TTC549 (cell line): ENCODE measurements at regions not wholly inside any gene's neighbourhood (a gene's known extent, or its start where the extent isn't known, plus 50 kb on each side); places are given as distances from the start of the nearest gene placed in this dataset.
"Not testable (repeated sequence)": the region's sequence is repeated elsewhere in the genome, so short reads cannot be mapped to it uniquely, and the experiment has no call there.

Source experiments
- FAIRE-seq: peaks from 2 replicates; lab custom pipeline; 2012; peaks lifted over from hg19 to GRCh38; lab: Jason Lieb, UNC

DNA sequence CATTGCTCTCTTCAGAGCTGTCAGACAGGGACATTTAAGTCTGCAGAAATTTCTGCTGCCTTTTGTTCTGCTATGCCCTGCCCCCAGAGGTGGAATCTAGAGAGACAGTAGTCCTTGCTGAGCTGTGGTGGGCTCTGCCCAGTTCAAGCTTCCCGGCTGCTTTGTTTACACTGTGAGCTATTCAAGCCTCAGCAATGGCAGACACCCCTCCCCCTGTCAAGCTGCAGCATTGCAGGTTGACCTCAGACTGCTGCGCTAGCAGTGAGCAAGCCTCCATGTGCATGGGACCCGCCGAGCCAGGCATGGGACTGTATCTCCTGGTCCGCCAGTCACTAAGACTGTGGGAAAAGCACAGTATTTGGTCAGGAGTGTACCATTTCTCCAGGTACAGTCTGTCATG is 53.6 kb upstream of the MAPK10 start:
- FAIRE-seq: not testable (repeated sequence)

DNA sequence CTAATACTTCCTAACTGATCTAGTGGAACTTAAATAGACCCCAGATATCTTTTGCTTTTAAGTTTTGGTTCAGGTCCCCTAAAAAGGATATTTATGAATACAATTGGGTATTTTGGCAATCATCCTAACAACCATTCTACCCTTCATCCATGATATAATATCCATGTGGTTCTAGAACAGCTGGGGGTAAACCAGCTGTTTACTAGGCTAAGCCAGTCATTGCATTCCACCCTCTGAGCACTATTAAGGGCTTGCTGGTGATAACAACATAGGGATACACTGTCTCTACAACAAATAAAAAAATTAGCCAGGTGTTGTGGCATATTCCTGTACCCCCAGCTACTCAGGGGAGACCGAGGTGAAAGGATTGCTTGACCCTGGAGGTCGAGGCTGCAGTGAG is 54.8 kb upstream of the MAPK10 start:
- no peak for FAIRE-seq

DNA sequence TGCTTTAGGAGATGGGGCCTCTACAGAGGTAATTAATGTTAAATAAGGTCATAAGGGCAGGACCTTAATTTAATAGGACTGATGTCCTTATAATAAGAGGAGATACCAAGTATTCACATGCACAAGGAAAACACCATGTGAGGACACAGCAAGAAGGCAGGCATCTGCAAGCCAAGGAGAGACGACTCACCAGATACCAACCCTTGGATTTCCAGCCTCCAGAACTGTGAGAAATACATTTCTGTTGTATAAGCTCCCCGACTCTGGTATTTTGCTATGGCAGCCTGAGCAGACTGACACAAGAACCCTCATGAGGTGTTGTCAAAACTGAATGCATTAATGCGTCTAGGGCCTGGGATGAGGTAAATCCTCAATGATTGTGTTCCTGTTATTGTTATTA is 56.2 kb upstream of the MAPK10 start:
- no peak for FAIRE-seq

DNA sequence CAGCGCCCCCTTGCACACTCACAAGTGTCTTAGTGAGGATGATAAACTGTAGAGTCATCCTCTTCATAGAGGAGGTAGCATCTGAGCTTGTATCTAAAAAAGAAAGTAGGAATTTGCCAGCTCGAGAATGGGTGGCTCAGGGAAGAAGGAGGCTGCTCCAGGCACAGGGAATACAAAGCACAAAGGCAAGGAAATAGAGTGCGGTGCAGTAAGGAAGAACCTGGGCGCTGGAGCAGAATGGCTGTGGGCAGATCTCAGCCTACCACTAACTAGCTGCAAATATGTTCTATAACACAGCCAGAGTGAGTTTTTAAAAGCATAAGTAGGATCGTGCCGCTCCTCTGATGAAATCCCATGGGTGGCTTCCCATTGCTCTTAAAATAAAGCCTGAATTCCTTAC is 61.6 kb upstream of the MAPK10 start:
- no peak for FAIRE-seq

DNA sequence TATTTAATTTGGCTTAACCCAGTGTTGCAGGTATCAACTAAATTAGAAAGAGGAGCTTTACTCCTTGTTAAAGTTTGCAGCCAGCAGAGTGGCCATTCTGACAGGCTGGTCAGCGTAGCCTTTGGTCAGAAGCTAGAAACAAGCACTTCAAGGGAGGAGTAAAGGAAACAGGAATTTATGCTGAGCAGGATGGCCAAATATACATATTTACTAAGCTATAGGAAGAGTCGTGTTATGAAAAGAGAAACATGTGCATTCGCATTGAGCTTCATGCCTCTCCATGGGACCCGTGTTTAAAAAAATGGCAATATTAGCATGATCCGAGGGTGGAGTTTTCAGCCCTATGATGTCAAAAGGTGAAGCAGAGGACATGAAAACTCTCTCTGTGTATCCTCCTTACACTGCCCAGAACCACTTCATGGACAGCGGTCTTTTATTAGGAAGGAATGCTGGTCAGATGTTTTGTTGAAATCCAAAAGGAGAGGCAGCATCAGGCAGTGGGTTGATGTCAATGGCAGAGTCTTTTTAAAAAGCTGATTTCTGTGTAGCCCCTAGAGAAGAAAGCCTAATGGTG is 71.8 kb upstream of the MAPK10 start:
- FAIRE-seq: no peak

DNA sequence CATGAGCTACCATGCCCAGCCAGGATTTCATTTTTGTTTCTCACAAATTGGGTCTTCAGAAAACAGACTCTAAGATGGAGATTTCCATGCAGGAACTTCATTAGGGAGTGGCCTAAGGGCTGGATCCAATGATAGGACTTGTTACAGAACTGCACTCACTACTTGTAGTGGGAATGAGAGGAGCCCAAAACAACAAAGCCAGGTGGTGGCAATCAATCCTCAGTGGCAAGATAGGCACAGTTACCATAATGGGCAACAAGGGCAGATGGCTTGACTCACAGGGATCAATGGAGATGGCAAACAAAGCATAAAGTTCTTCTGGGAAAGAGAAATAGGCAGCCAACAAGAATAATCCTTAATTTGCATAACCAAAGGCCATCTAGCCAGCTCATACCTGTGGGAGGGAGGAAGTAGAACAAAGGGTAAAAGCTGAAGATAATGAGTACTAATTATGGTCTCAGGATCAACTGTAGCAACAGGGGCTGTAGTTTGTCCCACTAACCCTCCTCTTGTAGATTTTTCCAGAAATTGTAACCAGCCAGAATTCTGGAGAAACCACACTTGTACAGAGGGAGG is 72.8 kb upstream of the MAPK10 start:
- no peak for FAIRE-seq

DNA sequence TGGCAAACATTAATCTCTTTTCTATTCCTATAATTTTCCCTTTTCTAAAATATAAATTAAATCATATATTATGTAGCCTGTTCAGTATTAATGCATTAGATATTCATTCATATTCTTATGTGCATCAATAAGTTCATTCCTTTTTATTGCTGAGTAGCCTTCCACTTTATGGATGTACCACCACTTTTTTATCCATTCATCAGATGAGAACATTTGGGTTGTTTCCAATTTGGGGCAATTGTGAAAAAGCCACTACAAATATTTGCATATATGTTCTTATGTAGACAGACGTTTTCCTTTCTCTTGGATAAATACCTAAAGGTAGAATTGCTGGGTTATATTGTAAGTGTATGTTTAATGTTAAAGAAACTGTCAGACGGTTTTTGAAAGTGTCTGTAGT is 79.4 kb upstream of the MAPK10 start:
- no peak for FAIRE-seq

DNA sequence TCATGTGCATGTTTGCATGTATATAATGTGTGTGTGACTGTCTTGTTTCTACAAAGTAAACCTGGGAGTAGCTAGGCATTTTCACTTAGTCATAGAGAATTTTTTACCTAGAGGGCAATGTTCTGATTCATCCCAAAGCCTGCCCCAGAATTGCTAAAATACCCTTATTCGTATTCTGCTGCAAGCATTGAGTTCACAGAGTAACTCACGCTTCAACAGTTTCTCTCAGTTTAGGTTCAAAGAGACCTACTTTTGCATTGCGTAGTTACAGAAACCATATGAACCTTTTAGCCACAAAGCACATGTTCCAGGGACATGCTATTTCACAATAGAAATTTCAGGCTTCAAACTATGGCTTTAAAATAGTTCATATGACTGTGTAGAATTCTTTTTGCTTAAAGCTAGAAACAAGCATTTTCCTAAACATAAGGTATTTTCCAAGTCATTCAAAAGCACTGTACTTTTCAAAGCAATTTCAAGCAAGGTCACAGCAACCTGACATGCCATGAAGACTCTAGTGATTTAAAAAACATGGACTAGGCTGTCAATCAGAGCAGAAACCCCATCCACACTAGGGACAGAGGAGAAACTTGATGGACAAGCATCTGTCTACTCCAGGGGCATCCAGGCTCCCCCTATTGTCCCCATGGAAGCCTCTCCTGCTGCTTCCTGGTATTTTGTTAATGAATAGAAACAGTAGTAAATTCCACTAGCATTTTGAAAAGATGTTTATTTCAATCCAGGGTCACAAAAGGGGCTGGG is 81.5 kb upstream of the MAPK10 start:
- no peak for FAIRE-seq

DNA sequence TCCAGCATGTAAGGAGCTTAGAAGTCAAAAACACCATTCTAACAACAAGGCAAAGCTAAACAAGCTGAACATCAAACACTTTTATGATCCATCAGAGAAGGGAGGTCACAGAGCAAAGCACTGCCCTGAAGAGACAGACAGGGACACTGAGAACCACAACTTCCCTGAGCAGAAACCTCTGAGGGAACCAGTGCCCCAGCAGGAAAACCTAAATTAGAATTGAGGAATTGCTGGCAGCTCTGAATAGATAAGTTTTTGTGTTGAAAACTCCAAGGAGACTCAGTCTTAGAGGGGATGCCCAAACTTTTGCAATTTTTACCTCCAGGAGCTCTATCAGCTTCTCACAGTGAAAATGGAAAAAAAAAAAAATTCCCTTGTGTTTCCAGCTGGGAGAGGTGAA is 83.0 kb upstream of the MAPK10 start:
- FAIRE-seq: no peak

DNA sequence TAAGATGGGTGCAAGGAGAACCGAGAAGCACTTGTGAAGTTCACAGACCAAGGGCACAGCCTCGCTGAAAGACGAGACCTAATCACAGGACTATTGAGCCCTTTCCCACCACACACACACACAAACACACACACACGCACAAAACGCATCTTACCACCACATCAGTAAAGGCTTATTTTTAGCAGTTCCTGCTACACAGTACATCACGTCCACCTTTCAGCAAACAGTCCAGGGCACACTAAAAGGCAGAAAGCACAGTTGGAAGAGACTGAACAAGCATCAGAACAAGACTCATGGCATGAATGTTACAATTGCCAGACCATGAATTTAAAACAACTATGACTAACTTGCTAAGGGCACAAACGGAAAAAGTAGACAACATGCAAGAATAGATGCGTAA is 83.6 kb upstream of the MAPK10 start:
- FAIRE-seq: no peak

DNA sequence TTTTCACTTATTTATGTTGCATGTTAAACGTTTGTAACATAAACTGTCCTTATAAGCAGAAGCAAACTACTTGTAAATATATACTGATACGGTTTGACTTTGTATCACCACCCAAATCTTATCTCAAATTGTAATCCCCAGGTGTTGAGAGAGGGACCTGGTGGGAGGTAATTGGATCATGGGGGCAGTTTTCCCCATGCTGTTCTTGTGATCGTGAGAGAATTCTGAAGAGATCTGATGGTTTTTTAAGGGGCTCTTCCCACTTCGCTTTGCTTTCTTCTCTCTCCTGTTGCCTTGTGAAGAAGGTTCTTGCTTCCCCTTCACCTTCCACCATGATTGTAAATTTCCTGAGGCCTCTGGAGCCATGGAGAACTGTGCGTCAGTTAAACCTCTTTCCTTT is 87.1 kb upstream of the MAPK10 start:
- FAIRE-seq: no peak

DNA sequence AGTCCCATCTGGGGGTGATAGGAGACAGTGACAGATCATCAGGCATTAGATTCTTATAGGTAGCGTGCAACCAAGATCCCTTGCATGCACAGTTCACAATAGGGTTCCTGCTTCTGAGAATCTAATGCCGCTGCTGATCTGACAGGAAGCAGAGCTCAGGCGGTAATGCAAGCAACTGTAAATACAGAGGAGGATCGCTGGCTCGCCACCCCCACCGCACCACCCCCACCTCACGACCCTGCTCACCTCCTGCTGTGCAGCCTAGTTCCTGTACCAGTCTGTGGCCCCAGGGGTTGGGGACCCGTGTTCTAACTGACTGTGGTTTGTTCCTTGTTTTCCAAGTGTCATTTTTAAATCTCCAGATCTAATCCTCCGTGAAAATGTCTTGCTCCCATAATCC is 89.0 kb upstream of the MAPK10 start:
- no peak for FAIRE-seq

DNA sequence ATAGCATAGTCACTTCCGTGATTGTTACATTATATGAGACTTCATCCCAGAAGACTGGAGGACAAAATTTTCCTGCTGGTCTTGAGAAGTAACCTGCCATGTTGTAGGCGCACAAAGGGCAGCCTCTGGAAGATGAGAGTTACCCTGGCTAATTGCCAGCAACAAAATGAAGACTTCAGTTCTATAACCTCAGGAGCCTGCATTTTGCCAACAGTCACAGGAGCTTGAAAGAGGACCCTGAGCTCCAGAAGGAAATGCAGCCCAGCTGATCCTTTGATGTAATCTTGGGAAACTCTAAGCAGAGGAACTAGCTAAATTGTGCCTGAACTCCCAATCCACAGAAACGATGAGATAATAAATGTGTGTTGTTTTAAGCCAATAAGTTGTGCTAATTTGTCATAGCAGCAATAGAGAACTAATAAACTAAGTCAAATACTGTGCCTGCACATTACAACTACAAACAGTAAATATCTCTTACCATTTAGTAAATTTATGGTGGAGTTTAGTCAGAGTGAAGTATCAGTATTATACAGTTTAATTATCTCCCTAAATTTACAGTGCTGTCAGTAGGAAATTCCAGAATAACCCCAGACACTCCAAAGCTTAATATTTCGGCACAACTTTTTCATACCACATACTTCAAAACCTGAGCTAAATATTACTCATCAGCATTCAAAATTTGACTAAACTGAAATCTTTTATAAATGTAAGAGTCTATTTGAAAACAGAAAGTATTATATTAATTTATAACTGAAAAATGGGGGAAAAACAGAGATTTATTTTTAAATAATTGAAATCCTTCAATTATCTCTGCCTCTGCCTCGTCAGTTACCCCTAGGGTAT is 90.1 kb upstream of the MAPK10 start:
- FAIRE-seq: no peak

DNA sequence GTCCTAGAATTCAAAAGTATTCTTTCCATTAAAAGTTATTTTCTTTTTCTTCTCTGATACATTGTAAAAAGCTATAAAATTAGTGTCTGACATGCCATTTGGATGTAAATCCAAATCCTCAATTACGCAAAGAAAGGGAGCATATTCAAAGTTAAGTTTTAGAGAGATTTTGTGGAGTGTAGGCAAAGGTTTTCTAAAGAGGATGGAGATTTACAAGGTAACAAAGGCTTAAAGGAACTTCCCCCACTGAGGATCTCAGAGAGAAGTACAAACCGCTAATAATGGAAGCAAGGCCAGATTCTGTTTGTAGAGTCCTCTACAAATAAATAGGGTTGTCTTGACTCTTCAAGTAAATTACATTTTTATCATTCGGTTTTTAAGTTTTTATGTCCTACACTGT is 91.0 kb upstream of the MAPK10 start:
- FAIRE-seq: no peak

DNA sequence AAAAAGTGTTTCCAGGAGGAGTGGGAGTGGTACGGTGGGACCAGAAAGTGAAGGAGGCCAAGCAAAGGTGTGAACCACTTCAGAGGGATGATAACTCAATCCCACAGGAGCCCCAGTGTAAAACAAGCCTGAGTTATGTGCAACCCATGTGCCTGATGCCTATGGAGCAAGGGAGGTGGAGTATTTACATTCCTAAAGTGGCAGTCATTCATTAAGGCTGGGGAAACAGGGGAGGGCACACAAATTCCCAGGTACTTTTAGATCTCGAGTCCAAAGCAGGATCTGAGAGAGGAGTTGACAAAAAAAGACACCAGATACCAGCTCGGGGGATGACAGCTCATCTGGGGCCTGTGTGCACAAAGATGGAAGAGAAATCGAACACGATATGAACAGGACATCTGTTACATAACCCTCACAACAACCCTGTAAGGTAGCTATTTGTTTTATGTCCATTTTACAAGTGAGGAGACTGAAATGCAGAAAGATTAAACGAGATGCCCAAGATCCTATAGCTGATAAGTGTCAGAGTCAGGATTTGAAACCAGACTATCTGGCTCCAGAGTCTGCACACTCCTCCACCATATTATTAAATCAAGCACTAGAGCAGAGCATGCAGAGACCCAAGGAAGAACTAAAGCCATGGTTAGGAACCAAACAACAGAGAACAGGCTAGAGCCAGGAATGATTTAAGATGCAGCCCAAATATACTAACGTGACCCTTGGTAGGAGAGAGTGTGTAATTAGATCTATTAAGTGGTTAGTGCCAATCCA is 91.9 kb upstream of the MAPK10 start:
- no peak for FAIRE-seq

DNA sequence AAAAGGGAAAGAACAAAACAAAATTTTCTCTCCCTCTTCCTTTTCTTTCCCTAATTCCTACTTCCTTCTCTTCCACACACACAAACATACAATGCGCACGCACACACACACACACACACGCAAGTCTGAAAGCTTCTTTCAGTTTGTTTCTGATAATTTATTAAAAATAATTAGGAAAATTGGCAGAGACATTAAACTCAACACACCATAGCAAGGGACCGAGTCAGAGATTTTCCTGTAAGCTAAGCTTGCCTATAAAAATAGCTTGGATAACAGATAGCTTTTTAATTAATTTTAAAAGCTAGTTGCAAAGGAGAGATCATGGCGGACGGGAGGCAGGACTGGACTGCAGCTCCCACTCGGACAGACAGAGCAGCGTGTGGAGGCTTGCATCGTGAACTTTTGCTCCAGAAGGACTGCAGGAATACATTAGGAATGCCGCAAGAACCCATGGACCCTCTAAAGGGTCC is 92.6 kb upstream of the MAPK10 start:
- FAIRE-seq: no peak

DNA sequence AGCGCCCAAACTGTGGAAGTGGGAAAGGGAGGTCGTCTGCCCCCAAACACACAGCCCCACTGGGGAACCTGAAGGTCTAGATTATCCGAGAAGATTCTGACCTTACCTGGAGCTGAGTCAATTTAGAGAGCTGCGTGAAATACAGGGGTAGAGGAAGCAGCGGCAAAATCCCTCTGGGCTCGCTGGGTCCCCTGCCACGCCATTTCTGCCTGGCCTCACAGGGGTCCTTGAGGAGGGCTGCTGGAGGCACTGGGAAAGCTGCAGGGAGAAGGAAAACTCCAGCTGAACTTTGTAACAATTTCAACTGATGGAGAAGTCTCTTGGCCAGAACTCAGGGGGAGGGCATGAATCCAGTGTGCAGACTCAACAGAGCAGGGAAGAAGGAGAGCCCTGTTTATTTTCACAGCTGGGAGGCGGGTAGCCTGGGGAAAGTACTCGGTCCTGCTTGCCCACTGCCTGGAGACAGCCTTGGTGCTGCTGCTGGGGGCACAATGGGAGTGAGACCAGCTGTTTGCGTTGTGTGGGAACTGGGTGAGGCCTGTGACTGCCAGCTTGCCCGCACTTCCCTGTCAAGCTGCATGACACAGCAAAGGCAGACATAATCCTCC is 93.2 kb upstream of the MAPK10 start:
- no peak for FAIRE-seq

DNA sequence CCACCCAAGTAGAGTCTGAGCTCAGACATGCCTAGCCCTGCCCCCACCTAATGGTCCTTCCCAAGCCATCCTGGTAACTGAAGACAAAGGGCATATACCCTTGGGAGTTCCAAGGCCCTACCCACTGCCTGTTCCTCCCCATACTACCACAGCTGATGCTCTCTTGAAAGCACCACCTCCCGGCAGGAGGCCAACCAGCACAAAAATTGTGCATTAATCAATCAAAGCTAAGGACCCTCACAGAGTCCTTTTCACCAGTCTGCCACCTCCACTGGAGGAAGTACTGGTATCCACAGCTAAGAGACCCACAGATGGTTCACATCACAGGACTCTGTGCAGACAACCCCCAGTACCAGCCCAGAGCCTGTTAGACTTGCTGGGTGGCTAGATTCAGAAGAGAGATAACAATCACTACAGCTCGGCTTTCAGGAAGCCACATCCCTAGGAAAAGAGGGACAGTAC is 93.8 kb upstream of the MAPK10 start:
- not testable (repeated sequence) for FAIRE-seq

DNA sequence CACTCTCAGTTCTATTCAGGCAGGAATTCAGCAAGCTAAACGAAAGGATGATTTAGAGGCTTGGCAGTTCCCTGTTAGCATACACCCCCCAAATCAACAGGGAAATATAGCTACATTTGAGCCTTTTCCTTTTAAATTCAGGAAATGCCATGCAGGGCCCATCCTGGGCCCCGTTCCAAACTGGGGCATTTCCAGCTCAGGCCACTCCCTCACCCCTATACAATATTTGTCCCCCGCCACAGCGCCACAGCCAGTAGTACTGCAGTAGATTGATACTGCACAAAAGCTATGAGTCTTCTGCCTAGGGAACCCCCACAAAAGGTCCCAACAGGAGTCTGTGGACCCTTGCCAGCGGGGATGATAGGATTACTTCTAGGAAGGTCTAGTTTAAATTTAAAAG is 102.0 kb upstream of the MAPK10 start:
- no peak for FAIRE-seq

DNA sequence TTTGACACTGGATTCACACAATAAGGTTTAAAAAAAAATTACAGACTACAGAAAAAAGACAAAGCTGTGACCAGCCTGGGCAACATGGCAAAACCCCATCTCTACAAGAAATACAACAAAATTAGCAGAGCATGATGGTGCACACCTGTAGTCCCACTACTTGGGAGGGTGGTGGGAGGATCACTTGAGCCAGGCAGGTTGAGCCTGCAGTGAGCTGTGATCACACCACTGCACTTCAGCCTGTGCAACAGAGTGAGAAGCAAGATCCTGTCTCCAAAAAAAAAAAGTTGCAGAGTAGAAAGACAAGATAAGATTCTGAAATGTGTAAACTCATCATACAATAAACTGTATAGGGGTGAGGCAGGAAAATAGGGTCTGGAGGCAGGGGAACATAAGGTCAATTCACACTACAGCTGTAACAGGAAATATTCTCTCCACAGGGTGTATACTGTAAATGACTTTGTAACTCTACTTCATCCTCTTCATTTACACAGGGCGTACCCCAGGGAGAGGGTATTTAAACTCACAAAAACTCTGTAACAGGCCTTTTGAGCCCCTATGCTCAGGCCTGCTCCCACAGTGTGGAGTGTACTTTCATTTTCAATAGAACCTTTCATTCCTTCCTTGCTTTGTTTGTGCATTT is 112.6 kb upstream of the MAPK10 start:
- FAIRE-seq: no peak

DNA sequence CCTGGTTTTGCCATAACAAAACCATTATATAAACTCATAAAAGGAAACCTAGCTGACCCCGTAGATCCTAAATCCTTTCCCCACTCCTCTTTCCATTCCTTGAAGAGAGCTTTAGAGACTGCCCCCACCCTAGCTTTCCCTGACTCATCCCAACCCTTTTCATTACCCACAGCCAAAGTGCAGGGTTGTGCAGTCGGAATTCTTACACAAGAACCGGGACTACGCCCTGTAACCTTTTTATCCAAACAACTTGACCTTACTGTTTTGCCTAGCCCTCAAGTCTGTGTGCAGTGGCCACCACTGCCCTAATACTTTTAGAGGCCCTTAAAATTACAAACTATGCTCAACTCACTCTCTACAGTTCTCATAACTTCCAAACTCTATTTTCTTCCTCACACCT is 116.0 kb upstream of the PTPN13 start:
- FAIRE-seq: not testable (repeated sequence)
